GM10266 (cell line): ENCODE measurements at regions not wholly inside any gene's neighbourhood (a gene's known extent, or its start where the extent isn't known, plus 50 kb on each side); places are given as distances from the start of the nearest gene placed in this dataset.

ENCODE experiments used
- DNase-seq: peaks from one replicate; pipeline ENCODE4 v3.0.0; 2012; ENCODE audit errors: extremely low spot score
- CTCF ChIP-seq: IDR thresholded peaks from 2 replicates; pipeline ENCODE4 v1.5.1; 2012; ENCODE audit warnings: mild to moderate bottlenecking, low read depth; ENCODE audit not compliant: control insufficient read depth, insufficient read depth; ENCODE audit errors: missing control alignments

GRCh38 chr10:6819301-6819700, 239.2 kb upstream of the PRKCQ start:
- TF ChIP-seq CTCF: no peak
- DNase-seq: no peak

GRCh38 chr10:6817770-6818169, 237.7 kb upstream of the PRKCQ start:
- no peak for TF ChIP-seq CTCF
- DNase-seq: no peak

- no peak for TF ChIP-seq CTCF
- no peak for DNase-seq
Measured at GRCh38 chr10:6815346-6815745, 235.3 kb upstream of the PRKCQ start.

GRCh38 chr10:6813856-6814255, 233.8 kb upstream of the PRKCQ start:
- DNase-seq: no peak
- TF ChIP-seq CTCF: no peak

GRCh38 chr10:6813306-6813705, 233.2 kb upstream of the PRKCQ start:
- no peak for DNase-seq
- TF ChIP-seq CTCF: no peak

GRCh38 chr10:6811153-6811552, 231.1 kb upstream of the PRKCQ start:
- no peak for DNase-seq
- TF ChIP-seq CTCF: no peak

GRCh38 chr10:6803427-6803783, 223.3 kb upstream of the PRKCQ start:
- no peak for TF ChIP-seq CTCF

More at GRCh38 chr10:6803427-6803783, 223.3 kb upstream of the PRKCQ start:
- no peak for DNase-seq
